ENCODE measurements at regions not wholly inside any gene's neighbourhood (a gene's known extent, or its start where the extent isn't known, plus 50 kb on each side); places are given as distances from the start of the nearest gene placed in this dataset.

DNA sequence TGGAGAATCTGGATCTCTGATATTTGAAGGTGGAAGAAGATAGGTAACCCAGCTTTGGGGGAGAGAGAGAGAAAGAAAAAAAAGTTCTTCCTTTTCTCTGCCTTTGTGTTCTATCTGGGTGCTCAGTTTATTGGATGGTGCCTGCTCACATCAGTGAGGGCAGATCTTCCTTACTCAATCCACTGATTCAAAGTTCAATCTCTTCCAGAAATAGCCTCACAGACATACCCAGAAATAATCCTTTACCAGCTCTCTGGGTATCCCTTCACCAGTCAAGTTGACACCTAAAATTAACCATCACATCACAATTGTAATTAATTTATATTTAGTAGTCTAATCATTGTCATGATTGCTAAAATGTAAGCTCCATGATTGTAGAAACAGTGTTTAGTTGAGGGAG is 189.1 kb downstream of the EPM2A start:
- intact Hi-C loops (cut with micrococcal nuclease) = no loop called here
- Mint-ChIP-seq H3K4me3 (no peak overlapping the region), H3K27ac (no peak overlapping the region), H3K36me3 (ENCODE audit: low read depth) (no peaks in the 10 kb centered on the region), H3K4me1 (ENCODE audit: low read depth) (no peaks in the 10 kb centered on the region), H3K27me3 (peaks cover 5% of the 10 kb centered on the region), H3K9me3 (no peaks in the 10 kb centered on the region)
- POLR2A ChIA-PET = no interaction called here
- no peak for DNase-seq
- CTCF ChIA-PET = no interaction called here
- no peak for ATAC-seq
- TF ChIP-seq, protein P1, sequence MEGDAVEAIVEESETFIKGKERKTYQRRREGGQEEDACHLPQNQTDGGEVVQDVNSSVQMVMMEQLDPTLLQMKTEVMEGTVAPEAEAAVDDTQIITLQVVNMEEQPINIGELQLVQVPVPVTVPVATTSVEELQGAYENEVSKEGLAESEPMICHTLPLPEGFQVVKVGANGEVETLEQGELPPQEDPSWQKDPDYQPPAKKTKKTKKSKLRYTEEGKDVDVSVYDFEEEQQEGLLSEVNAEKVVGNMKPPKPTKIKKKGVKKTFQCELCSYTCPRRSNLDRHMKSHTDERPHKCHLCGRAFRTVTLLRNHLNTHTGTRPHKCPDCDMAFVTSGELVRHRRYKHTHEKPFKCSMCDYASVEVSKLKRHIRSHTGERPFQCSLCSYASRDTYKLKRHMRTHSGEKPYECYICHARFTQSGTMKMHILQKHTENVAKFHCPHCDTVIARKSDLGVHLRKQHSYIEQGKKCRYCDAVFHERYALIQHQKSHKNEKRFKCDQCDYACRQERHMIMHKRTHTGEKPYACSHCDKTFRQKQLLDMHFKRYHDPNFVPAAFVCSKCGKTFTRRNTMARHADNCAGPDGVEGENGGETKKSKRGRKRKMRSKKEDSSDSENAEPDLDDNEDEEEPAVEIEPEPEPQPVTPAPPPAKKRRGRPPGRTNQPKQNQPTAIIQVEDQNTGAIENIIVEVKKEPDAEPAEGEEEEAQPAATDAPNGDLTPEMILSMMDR (IDR thresholded peaks at IDR 0.05) = no peak

DNA sequence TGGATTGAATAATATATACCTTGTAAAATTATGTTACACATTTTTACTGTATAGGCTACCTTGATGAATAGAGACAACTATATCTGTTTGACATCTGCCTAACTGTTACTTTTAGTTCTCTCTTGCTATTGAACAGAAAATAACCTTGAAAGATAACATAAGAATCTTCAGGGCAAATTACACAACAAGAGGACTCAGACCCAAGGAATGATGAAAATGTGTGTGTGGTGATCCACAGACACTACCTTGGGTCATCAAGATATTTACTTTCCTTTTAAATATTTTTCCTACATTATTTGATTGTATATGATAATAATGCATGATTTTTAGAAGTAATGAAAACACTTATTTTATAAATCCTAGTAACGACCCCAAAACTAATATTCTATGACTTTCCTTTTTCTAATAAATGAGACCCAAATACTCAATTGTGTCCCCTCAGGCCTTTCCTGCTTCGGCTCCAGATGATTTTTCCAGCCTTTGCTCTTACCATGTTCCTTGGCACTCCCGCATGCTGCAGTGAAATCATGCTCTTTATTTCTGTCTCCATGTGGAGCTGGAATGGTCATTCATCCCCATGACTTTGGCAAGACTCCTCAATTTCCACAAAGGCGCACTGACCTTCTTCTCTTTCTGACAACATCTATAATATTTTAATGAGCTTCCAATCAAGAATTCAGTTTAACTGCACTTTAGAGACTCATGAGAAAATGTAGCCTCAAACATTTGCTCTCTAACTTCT is 187.6 kb downstream of the EPM2A start:
- no peak overlapping the region for H3K27ac Mint-ChIP-seq
- intact Hi-C loops (cut with micrococcal nuclease) = no loop called here
- peaks cover 2% of the 10 kb centered on the region for H3K27me3 Mint-ChIP-seq
- CTCF ChIA-PET = no interaction called here
- ATAC-seq (no peak), DNase-seq (no peak)
- H3K36me3 Mint-ChIP-seq (ENCODE audit: low read depth) = no peaks in the 10 kb centered on the region
- H3K4me3 Mint-ChIP-seq = no peak overlapping the region
- POLR2A ChIA-PET = no interaction called here
- TF ChIP-seq, protein P1 (IDR thresholded peaks at IDR 0.05) = no peak
- H3K4me1 Mint-ChIP-seq (ENCODE audit: low read depth) = no peaks in the 10 kb centered on the region
- H3K9me3 Mint-ChIP-seq = no peaks in the 10 kb centered on the region

DNA sequence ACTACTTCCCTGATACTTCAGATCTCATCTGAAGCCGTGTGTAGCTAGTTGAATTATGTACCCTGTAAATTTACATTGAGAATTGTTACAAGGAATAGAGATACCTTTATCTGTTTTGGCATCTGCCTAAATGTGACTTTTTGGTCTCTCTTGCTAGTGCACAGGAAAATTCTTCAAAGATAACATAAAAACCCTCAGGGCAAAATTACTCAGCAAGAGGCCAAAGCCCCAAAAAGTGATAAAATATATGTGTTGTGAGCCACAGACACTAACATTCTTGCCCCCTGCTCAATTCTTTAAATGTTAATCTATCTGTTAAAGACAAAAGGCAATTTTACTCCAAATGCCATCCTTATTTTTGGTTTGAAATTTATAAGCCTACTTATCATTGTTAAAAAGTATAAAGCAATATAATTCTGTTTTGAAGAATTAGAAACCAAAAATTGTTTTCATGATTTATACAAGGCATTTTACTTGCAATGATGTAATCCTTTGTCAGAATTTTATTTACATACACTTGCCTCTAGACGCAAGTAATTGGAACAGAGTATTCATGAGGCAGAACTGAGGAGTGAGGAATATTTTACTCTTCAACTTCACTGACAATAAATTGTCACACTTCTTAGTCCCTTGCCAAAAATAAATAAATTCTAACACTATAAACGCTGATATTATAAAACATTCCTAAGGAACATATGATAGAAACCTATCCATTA is 186.2 kb downstream of the EPM2A start:
- POLR2A ChIA-PET = no interaction called here

DNA sequence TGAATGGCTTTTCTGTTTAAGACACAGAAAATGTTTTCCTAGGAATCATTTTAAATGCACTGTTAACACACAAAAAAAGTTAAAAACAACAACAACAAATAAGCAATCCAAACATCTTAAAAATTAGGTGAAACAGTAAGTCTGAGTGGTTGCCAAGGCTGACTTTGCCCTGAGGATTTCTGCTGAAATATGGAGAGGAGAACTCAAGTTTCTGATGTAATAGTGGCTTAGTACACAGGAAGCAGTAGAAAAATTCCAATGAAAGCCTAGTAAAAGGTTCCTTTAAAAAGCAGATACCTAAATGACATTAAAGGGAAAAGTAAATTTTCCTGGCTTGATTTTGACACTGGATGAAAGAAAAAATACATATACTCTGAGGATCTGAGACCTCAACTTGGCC is 184.2 kb downstream of the EPM2A start:
- Mint-ChIP-seq H3K4me3 (no peak overlapping the region), H3K27ac (no peak overlapping the region), H3K27me3 (peaks cover 4% of the 10 kb centered on the region), H3K9me3 (no peaks in the 10 kb centered on the region), H3K36me3 (ENCODE audit: low read depth) (no peaks in the 10 kb centered on the region), H3K4me1 (ENCODE audit: low read depth) (no peaks in the 10 kb centered on the region)
- TF ChIP-seq, protein P1 (IDR thresholded peaks at IDR 0.05) = no peak
- POLR2A ChIA-PET = no interaction called here
- intact Hi-C loops (cut with micrococcal nuclease) = no loop called here
- DNase-seq (no peak), ATAC-seq (no peak)
- CTCF ChIA-PET = no interaction called here

More for the DNA sequence above, 186.2 kb downstream of the EPM2A start:
- no peaks in the 10 kb centered on the region for H3K4me1 Mint-ChIP-seq (ENCODE audit: low read depth)
- intact Hi-C loops (cut with micrococcal nuclease) = no loop called here
- H3K36me3 Mint-ChIP-seq (ENCODE audit: low read depth) = no peaks in the 10 kb centered on the region
- no peak overlapping the region for H3K4me3 Mint-ChIP-seq
- H3K9me3 Mint-ChIP-seq = no peaks in the 10 kb centered on the region
- TF ChIP-seq, protein P1 (IDR thresholded peaks at IDR 0.05) = no peak
- ATAC-seq = no peak
- H3K27me3 Mint-ChIP-seq = peaks cover 2% of the 10 kb centered on the region
- no peak for DNase-seq
- CTCF ChIA-PET = no interaction called here
- H3K27ac Mint-ChIP-seq = no peak overlapping the region

DNA sequence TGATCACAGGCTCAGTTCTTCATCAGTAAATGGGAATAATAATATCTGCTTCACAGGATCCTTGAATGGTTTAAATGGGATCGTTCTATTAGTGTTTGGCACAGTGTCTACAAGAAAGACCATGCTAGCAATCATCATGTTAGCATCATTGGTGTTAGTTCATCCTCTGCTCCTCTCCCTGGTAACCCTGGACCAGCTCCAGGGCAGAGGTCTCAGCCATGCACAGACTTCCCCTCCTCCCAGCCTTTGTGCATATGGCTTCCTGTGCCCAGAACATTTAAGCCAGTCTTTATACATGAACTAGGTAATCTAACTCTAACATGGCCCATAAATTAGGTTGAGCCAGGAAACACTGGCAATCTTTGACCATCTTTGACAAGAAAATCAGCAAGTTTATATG is 180.2 kb downstream of the EPM2A start:
- no peak overlapping the region for H3K4me3 Mint-ChIP-seq
- no peak for DNase-seq
- TF ChIP-seq, protein P1 (IDR thresholded peaks at IDR 0.05) = no peak
- CTCF ChIA-PET = no interaction called here
- H3K9me3 Mint-ChIP-seq = no peaks in the 10 kb centered on the region
- no peaks in the 10 kb centered on the region for H3K36me3 Mint-ChIP-seq (ENCODE audit: low read depth)
- H3K4me1 Mint-ChIP-seq (ENCODE audit: low read depth) = no peaks in the 10 kb centered on the region
- no peak for ATAC-seq
- POLR2A ChIA-PET = no interaction called here
- intact Hi-C loops (cut with micrococcal nuclease) = no loop called here
- H3K27ac Mint-ChIP-seq = no peak overlapping the region
- H3K27me3 Mint-ChIP-seq = peaks cover 6% of the 10 kb centered on the region
